ENCODE measurements at regions not wholly inside any gene's neighbourhood (a gene's known extent, or its start where the extent isn't known, plus 50 kb on each side); places are given as distances from the start of the nearest gene placed in this dataset.

- Histone ChIP-seq H3K27me3 (ENCODE audit: control insufficient read depth in 2 of 2, insufficient read depth in 2 of 2, low read length in 2 of 2) (no peaks in the 10 kb centered on the region), H3K4me3 (replicated peaks in 1 of 3; ENCODE audit: low read depth in 2 of 3, low read length in 3 of 3) (no peak overlapping the region), H4K20me1 (ENCODE audit: insufficient read depth, low read length) (no peaks in the 10 kb centered on the region), H3K4me2 (replicated peaks; ENCODE audit: extremely low read depth, low read length, poor library complexity, severe bottlenecking) (no peak overlapping the region), H3K27ac (ENCODE audit: low read depth in 1 of 2, low read length in 2 of 2) (no peak overlapping the region), H3K9me3 (replicated peaks in 1 of 2; ENCODE audit: control insufficient read depth in 1 of 2, insufficient read depth in 1 of 2, low read length in 2 of 2) (peaks cover 13 to 16% of the 10 kb centered on the region in 2 donors), H3K4me1 (ENCODE audit: control insufficient read depth in 1 of 2, insufficient read depth in 2 of 2, low read length in 2 of 2) (no peaks in the 10 kb centered on the region), H3K36me3 (replicated peaks in 1 of 2; ENCODE audit: control insufficient read depth in 1 of 2, insufficient read depth in 2 of 2, low read length in 2 of 2) (no peaks in the 10 kb centered on the region), H3K79me2 (ENCODE audit: insufficient read depth, low read length) (no peaks in the 10 kb centered on the region), H3K9ac (ENCODE audit: insufficient read depth, low read length, poor library complexity, severe bottlenecking) (no peak overlapping the region), H2AFZ (ENCODE audit: insufficient read depth, low read depth, low read length, poor library complexity, severe bottlenecking) (no peak overlapping the region)
- H3K36me3 Mint-ChIP-seq, result no peaks in the 10 kb centered on the region
- peaks cover 0 to 2% (median 0%) of the 10 kb centered on the region in 3 donors for H3K27me3 Mint-ChIP-seq (ENCODE audit: low read depth in 3 of 3)
- H3K9me3 Mint-ChIP-seq, result peaks cover 0 to 37% (median 10%) of the 10 kb centered on the region in 7 donors
- TF ChIP-seq CTCF (IDR thresholded peaks at IDR 0.05), result no peak
- no peaks in the 10 kb centered on the region for H3K4me1 Mint-ChIP-seq
- no peak for DNase-seq
- peak overlapping the region in 1 of 7 donors; percentile 55 for H3K27ac Mint-ChIP-seq
- intact Hi-C loops (cut with micrococcal nuclease), result no loop called here
- no peak overlapping the region for H3K4me3 Mint-ChIP-seq
- WGBS (ENCODE audit: insufficient coverage), result no CpG with 5 or more reads among the region's 4 CpGs
These were observed 440.2 kb upstream of the ST6GAL2 start for GRCh38 chr2:107325981-107326786.

GRCh38 chr2:107334306-107334705, 448.3 kb upstream of the ST6GAL2 start:
- no peaks in the 10 kb centered on the region for H4K20me1 ChIP-seq (ENCODE audit: insufficient read depth, low read length)
- no peak overlapping the region for H3K9ac ChIP-seq (ENCODE audit: insufficient read depth, low read length, poor library complexity, severe bottlenecking)
- no peaks in the 10 kb centered on the region for H3K27me3 ChIP-seq (ENCODE audit: control insufficient read depth in 2 of 2, insufficient read depth in 2 of 2, low read length in 2 of 2)
- Mint-ChIP-seq H3K36me3 (no peaks in the 10 kb centered on the region), H3K4me1 (no peaks in the 10 kb centered on the region), H3K9me3 (peaks cover 3 to 17% (median 7%) of the 10 kb centered on the region in 7 donors), H3K27ac (no peak overlapping the region), H3K4me3 (no peak overlapping the region), H3K27me3 (ENCODE audit: low read depth in 3 of 3) (peaks cover 0 to 2% (median 0%) of the 10 kb centered on the region in 3 donors)
- no peaks in the 10 kb centered on the region for H3K79me2 ChIP-seq (ENCODE audit: insufficient read depth, low read length)
- no peaks in the 10 kb centered on the region for H3K4me1 ChIP-seq (ENCODE audit: control insufficient read depth in 1 of 2, insufficient read depth in 2 of 2, low read length in 2 of 2)
- H3K4me2 ChIP-seq (replicated peaks; ENCODE audit: extremely low read depth, low read length, poor library complexity, severe bottlenecking), result no peak overlapping the region
- intact Hi-C loops (cut with micrococcal nuclease), result no loop called here
- WGBS (ENCODE audit: insufficient coverage), result no CpG with 5 or more reads among the region's 2 CpGs
- no peak overlapping the region for H2AFZ ChIP-seq (ENCODE audit: insufficient read depth, low read depth, low read length, poor library complexity, severe bottlenecking)
- no peak for TF ChIP-seq CTCF (IDR thresholded peaks at IDR 0.05)
- H3K27ac ChIP-seq (ENCODE audit: low read depth in 1 of 2, low read length in 2 of 2), result no peak overlapping the region
- no peaks in the 10 kb centered on the region for H3K36me3 ChIP-seq (replicated peaks in 1 of 2; ENCODE audit: control insufficient read depth in 1 of 2, insufficient read depth in 2 of 2, low read length in 2 of 2)
- no peak overlapping the region for H3K4me3 ChIP-seq (replicated peaks in 1 of 3; ENCODE audit: low read depth in 2 of 3, low read length in 3 of 3)
- DNase-seq, result no peak
- H3K9me3 ChIP-seq (replicated peaks in 1 of 2; ENCODE audit: control insufficient read depth in 1 of 2, insufficient read depth in 1 of 2, low read length in 2 of 2), result peaks cover 0 to 16% of the 10 kb centered on the region in 2 donors

All from CD14-positive monocyte (primary cell).